ENCODE measurements at regions not wholly inside any gene's neighbourhood (a gene's known extent, or its start where the extent isn't known, plus 50 kb on each side); places are given as distances from the start of the nearest gene placed in this dataset.

DNA sequence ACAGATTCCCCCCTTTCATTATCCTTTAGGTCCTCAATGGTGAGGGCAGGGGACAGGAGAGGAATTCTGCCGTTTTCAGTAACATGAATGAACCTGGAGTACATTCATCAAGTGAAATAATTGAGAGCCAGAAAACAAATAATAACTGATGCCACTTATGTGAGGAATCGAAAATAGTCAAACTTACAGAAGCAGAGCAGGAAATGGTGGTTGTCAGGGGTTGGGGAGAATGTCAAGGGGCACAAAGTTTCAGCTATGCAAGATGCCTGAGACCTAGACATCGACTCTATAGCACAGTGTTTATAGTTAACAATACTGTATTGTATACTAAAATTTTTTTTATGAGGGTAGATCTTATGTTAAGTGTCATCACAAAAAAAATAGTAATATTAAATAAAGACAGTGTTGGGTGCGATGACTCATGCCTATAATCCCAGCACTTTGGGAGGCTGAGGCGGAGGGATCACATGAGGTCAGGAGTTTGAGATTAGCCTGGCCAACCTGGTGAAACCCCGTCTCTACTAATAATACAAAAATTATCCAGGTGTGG lies 1219.8 kb downstream of the GATA3 start:
- no peak for DNase-seq
- intact Hi-C loops (cut with DNase I) = no loop called here

- DNase-seq = no peak
- intact Hi-C loops (cut with DNase I) = no loop called here
Observed at GRCh38 chr10:9275861-9276260, 1221.4 kb downstream of the GATA3 start.

DNA sequence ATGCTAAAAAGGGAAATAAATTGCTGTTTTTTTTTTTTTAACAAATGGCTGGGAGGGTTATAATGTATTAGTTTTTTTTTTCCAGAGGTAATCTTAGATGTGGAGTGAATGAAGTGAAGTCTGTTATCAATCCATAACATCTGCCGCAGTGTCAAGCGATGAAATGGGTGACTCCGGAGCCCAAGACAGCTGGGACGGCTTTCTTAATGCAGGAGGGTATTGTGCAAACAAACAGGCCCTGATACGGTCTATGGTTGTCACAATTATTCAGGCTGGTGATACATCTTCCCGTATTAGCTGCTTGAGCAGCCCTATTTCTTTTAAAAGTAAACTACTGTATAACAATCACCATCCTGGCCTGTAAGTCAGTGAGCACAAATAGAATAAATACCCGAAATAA lies 1231.2 kb downstream of the GATA3 start:
- intact Hi-C loops (cut with DNase I) = no loop called here
- no peak for DNase-seq

DNA sequence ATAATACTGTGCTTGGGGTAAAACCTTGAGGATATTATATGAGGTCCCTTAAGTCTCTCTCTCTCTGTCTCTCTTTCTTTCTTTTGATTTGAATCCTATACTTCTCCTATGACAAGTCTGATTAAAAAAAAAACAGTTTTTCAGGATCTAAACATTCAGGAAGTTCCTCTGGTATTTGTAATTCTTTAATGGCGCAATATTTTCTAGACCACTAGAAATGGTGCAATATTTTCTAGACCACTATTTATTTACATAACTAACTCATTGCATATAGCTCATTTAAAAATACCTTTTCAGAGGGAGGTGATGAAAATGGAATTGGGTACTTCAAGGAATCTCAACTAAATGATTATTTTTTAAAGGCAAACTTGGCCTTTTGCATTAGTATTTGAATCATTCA lies 1235.3 kb downstream of the GATA3 start:
- DNase-seq = no peak
- intact Hi-C loops (cut with DNase I) = no loop called here

DNA sequence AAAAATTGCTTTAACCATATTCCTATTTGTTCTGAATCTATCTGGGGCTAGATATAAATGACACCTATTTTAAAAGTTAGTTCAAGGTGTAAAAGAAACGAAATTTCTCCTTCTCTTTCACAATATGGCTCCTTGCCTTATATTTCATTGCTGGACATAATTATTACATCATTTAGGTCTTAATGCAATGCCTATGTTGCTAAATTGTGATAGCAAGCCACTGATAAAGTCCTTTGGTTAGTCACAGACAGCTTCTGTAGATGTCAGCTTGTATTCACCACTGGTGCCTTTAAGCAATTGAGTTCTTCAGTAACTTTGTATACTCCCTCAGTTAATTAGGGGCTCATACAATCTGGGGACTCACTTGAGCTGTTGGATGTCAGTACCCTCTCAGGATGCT lies 1236.6 kb downstream of the GATA3 start:
- intact Hi-C loops (cut with DNase I) = no loop called here
- no peak for DNase-seq

DNA sequence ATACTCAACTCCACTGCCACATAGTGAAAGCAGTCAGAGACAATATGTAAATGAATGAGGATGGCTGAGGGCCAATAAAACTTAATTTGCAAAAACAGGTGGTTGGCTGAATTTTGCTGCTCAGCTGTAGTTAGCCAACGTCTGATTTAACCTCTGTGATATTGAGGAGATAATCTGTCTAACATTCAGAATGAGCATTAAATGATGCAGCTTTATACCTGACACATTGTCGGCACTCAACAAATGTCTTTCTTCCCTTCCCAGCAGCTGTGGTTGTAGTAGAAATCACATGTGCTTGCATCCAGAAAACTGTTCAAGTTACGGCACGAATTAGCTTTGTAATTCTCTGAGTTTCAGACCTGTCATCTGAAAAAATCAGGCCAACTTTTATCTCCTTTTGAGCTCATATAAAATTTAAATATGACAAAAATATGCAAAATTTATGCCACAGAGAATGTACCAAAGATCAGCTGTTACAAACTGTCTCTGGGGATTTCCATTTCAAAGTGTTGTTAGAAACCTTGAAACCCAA lies 1239.7 kb downstream of the GATA3 start:
- intact Hi-C loops (cut with DNase I) = loop anchor here (2.0 kb wide), 1 partner anchor 1769 kb away; no protein-coding TSS in a partner anchor
- no peak for DNase-seq

DNA sequence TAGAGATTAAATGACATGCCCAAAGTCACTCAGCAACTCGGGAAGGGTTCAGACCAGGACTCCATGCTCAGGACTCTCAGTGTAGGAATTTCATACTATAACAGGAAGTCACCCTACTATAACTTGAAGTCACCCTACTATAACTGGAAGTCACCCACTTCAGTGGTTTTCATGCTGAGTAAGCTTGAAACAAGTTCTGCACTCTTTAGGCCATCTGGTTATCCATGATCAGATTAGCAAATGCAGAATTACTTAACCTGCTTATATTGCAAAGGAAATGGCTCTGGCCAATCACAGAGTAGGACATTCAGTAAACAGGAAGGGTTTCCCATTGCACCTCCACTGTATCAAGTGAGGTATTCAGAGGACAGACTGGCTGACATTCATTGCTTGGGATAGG lies 1240.4 kb downstream of the GATA3 start:
- intact Hi-C loops (cut with DNase I) = loop anchor here (2.0 kb wide), 1 partner anchor 1770 kb away; no protein-coding TSS in a partner anchor
- no peak for DNase-seq

- intact Hi-C loops (cut with DNase I) = no loop called here
- DNase-seq = no peak
Observed at GRCh38 chr10:9296190-9296589, 1241.7 kb downstream of the GATA3 start.

DNA sequence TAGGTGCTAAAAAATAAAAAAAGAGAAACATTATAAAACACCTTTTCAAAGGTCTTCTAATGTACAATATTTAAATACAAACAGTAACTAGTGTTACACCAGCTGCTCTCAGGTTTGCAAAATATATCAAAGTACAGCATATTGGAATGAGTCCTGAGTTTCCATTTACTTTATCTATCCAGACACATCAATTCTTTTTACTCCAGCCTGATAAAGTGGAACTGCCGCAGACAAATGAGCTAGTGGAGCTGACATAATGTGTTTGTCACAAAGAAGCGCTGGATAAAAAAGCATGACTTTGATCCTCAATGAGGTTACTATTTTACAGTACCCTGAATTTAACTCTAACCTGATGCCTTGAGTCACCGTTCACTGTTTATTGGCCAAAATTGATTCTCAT lies 1243.1 kb downstream of the GATA3 start:
- intact Hi-C loops (cut with DNase I) = no loop called here

GRCh38 chr10:9299966-9300365 lies 1245.5 kb downstream of the GATA3 start:
- DNase-seq = no peak
- intact Hi-C loops (cut with DNase I) = loop anchor here (2.0 to 10.0 kb wide), 2 partner anchors 1427 to 1615 kb away; no protein-coding TSS in a partner anchor

More for the DNA sequence above, 1243.1 kb downstream of the GATA3 start:
- no peak for DNase-seq

DNA sequence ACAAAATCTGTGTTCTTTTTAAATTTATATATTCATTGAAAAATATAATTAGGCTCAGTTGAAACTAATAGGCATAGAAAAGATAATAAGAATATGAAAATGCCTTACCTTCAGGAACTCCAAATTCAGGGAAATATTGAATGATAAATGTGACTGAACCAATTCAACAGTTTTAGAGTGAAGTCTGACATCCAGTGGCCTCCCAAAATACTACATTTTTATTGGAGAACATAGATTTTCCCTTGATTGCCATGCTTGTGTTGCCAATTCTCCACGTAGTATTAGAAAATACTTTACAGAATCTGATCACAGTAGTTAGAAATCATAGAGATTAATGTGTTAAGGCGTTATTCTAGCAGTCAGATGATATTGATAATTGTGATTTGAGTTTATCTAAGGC lies 1246.7 kb downstream of the GATA3 start:
- intact Hi-C loops (cut with DNase I) = loop anchor here (2.0 to 10.0 kb wide), 2 partner anchors 1428 to 1616 kb away; no protein-coding TSS in a partner anchor
- no peak for DNase-seq

GRCh38 chr10:9301554-9301953 lies 1247.1 kb downstream of the GATA3 start:
- intact Hi-C loops (cut with DNase I) = loop anchor here (2.0 to 10.0 kb wide), 2 partner anchors 1429 to 1617 kb away; no protein-coding TSS in a partner anchor
- DNase-seq = no peak

DNA sequence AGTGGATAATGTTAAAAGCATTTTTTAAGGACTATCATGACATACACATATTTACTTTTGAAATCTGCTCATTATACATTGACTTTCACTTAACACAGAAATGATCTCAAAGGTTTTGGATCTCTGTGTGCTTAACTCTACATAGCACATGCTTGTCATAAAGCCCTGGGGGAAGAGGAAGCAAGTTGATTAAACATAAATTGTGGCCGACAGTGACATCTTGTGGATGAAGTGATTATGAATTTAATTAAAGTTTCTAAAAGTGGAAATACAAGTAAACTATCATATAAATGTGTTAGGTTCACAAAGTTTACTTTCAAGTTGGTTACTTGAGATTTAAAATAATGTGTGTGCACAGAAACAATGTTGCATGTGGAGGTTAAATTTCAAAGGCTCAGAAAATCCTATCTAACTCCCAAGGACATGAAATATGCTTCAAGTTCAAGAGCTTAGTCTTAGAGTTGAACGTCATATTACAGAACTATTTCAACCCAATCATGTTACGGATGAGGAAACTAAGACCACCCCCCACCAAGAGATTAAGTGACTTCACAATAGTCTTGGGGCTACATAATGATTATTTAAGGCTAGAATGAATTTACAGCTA lies 1247.8 kb downstream of the GATA3 start:
- intact Hi-C loops (cut with DNase I) = loop anchor here (2.0 to 10.0 kb wide), 2 partner anchors 1617 to 1777 kb away; no protein-coding TSS in a partner anchor
- no peak for DNase-seq

DNA sequence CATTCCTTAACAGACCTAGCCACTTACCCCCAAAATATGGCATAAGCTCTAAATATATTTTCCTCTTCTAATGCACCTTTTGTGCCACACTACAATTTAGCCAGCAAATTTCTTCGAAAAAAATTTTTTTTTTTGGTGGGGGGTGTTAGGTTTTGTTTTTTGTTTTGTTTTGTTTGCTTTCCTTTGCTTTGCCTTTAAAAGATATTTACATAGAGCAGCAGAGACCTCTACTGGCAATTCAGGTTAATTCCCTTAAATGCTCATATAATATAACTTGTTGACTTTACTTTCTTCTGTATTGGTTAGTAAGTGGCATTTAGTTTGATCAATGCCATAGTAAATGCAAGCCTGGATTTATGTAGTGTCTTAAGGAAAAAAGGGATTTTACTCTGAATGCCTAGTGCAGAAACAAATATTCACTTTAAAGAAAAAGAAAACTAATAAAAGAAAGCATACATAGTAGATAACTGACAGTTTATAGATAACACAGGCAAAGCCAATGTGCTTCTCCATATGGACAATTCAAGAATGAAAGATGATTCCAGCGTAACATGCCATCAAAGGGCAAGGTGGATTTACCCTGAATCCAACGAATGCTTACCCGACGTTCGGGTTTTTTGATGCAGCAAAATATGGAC lies 1250.6 kb downstream of the GATA3 start:
- intact Hi-C loops (cut with DNase I) = loop anchor here (10.0 kb wide), 1 partner anchor 1620 kb away; no protein-coding TSS in a partner anchor
- DNase-seq = no peak

GRCh38 chr10:9311702-9312499 lies 1257.4 kb downstream of the GATA3 start:
- intact Hi-C loops (cut with DNase I) = no loop called here
- DNase-seq = no peak

DNA sequence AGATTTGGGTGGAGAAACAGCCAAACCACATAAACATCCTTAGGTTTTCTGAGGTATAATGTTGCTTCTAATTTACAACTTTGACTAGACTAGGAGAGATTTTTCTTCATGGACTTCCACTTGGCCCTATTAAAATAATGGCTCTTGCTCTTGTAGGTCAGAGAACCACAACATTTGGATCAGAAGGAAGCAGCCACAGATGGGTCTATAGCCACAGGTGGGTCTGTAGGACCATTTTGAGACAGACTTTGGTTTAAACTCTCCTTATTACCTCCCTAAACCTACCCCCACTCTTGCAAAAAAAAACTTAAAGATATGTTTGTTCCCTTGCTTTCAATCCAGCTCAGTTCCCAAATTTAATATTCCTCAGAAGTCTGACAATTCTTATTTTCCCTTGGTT lies 1260.8 kb downstream of the GATA3 start:
- intact Hi-C loops (cut with DNase I) = no loop called here
- no peak for DNase-seq

- DNase-seq = no peak
Observed at GRCh38 chr10:9331583-9332008, 1277.1 kb downstream of the GATA3 start.

DNA sequence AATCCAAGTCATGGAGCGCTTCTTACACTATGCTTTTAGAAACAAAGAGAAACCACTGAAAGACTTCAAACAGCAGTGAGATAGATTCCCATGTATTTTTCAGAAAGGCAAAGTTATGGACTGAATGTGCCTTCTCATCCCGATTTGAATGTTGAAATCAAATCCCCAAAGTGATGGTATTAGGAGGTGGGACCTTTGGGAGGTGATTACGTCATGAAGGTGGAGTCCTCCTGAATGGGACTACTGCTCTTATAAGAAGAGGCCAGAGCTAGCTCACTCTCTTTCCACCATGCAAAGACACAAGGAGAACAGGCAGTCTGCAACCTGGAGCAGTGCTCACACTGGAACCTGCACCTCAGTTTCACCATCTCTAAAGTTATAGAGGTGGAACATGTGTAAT lies 1279.8 kb downstream of the GATA3 start:
- intact Hi-C loops (cut with DNase I) = loop anchor here (10.0 kb wide), 1 partner anchor 1701 kb away; no protein-coding TSS in a partner anchor
- DNase-seq = no peak

More at GRCh38 chr10:9331583-9332008, 1277.1 kb downstream of the GATA3 start:
- intact Hi-C loops (cut with DNase I) = loop anchor here (10.0 kb wide), 1 partner anchor 1703 kb away; no protein-coding TSS in a partner anchor

DNA sequence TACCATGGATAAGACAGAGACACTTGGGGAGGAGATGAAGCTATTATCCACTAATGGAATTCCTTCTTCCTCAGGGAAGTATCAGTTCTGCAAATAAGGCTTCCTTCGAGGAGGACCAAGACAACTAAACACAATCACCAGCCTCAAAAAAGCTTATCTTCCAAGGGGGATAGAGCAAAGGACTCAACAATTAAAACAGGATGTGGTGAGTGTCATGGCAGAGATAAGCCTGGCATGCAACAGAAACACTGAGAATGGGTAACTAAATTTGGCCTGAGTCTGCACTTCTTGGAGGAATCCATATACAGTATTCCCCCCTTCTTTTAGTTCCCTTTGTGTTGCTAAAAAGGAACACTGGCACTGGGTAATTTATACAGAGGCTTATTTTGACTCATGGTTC lies 1285.2 kb downstream of the GATA3 start:
- DNase-seq = no peak
- intact Hi-C loops (cut with DNase I) = loop anchor here (10.0 kb wide), 1 partner anchor 1695 kb away; no protein-coding TSS in a partner anchor

DNA sequence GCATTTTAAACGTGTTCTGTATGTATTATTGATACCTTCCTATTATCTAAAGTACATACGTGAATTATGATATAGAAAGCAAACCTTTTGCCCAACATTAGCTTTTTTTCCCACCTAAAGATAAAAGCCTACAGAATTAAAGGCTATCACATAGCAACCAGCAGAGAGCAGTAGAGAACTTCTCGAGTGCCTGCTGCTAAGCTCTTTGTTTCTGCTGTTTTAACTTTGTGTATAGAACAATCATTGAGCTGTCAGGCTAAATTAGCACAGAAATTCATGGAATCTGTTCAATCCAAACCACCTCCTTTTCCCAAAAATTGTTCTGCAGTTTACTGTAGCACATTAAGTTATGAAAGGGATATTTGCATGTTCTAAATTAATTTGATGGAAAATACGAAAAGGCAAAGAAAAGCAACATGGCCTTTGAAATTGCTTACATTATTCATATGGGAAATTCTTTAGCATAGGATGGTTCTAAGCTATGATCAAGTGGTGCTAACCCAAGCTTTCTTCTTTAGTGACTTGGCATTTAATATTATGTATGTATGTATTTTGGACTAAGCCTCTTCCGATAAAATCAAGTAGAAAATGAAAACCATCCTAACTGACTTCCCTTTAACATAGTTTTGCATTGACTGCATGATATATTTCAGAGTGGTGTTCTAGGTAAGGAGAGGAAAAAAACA lies 1288.5 kb downstream of the GATA3 start:
- no peak for DNase-seq
- intact Hi-C loops (cut with DNase I) = no loop called here

Data from posterior cingulate gyrus (tissue), 11 donors.